ENCODE measurements at regions not wholly inside any gene's neighbourhood (a gene's known extent, or its start where the extent isn't known, plus 50 kb on each side); places are given as distances from the start of the nearest gene placed in this dataset.

DNA sequence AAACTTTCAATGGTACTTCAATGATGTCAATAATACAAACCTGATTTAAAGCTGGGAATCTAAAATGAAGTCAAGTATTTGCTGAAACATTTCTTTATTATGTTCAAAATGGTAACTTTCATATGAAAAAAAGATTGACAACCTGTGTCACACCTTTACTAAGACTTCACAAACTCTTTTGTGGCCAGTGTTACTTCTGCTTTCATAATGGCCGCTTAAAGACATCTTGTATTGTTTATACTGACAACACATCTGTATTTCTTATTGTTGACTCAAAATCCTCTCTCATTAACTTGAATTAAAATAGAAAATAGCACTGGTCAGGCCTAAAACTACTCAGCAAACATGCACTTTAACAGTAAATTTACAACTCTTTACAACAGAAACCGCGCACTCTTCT is 312.3 kb upstream of the CNTN6 start:
- TF ChIP-seq YY1 (IDR thresholded peaks at IDR 0.05; ENCODE audit: insufficient read depth, insufficient read length) (no peak), SUZ12 (IDR thresholded peaks at IDR 0.05; ENCODE audit: extremely low read depth, insufficient read depth, insufficient read length) (no peak), ZNF274 (IDR thresholded peaks at IDR 0.05; ENCODE audit: low read depth, low read length) (no peak)

Data from NT2/D1 (cell line).